Naive thymus-derived CD4-positive, alpha-beta T cell (primary cell): ENCODE measurements at regions not wholly inside any gene's neighbourhood (a gene's known extent, or its start where the extent isn't known, plus 50 kb on each side); places are given as distances from the start of the nearest gene placed in this dataset.

Source experiments
- ATAC-seq: fragments of 150-1000 bp; cut with Tn5 transposase; 2 replicates; pipeline ENCODE4 v1.10.0; 2021; ENCODE audit warnings: mild to moderate bottlenecking, moderate library complexity
- CTCF ChIA-PET: fragments of 350-600 bp; sonication (Branson Sonifier 250); formaldehyde crosslinking; loops from one replicate; lab custom pipeline; 2021; ENCODE audit warnings: antibody characterized with exemption; lab: Charles Lee
- POLR2A ChIA-PET: fragments of 350-600 bp; sonication (Branson Sonifier 250); formaldehyde crosslinking; loops from one replicate; lab custom pipeline; 2021; ENCODE audit warnings: antibody characterized with exemption, inconsistent platforms; lab: Charles Lee
- DNase-seq, 9 donors: peaks; one replicate each; pipeline versions ENCODE4 v3.0.0 to v3.0.0-alpha.2; 2020 to 2022; ENCODE audit warnings: mixed read lengths in 1 of 9
- H3K27ac ChIP-seq: one replicate; pipeline ENCODE4 v1.7.0; 2013; ENCODE audit warnings: mild to moderate bottlenecking, low read depth, low read length, moderate library complexity
- H3K27me3 ChIP-seq, 2 donors: one replicate each; pipeline ENCODE4 v1.7.0; 2013; ENCODE audit warnings: low read length in 2 of 2, mild to moderate bottlenecking in 2 of 2, moderate library complexity in 2 of 2; ENCODE audit not compliant: control insufficient read depth in 2 of 2, insufficient read depth in 2 of 2
- H3K36me3 ChIP-seq, 3 experiments: 1 replicate in 2 of 3; 2 replicates in 1 of 3; pipeline ENCODE4 v1.7.0; 2013; ENCODE audit warnings: low read length in 3 of 3, mild to moderate bottlenecking in 3 of 3, moderate library complexity in 1 of 3; ENCODE audit not compliant: insufficient read depth in 3 of 3, control insufficient read depth in 2 of 3
- H3K4me1 ChIP-seq, 2 donors: one replicate each; pipeline ENCODE4 v1.7.0; 2013; ENCODE audit warnings: low read length in 2 of 2, mild to moderate bottlenecking in 2 of 2, moderate library complexity in 1 of 2; ENCODE audit not compliant: control insufficient read depth in 2 of 2, insufficient read depth in 2 of 2
- H3K4me3 ChIP-seq: 2 replicates; pipeline ENCODE4 v1.7.0; 2013; ENCODE audit warnings: mild to moderate bottlenecking, low read length
- H3K9me3 ChIP-seq, 3 experiments: 1 replicate in 2 of 3; 2 replicates in 1 of 3; pipeline ENCODE4 v1.7.0; 2013; ENCODE audit warnings: low read length in 3 of 3; ENCODE audit not compliant: control insufficient read depth in 2 of 3
- H3K27ac Mint-ChIP-seq, 9 donors: one replicate each; pipeline ENCODE4 v1.8.0; 2020 to 2022; ENCODE audit warnings: mixed read lengths in 9 of 9, mild to moderate bottlenecking in 8 of 9, moderate library complexity in 5 of 9, inconsistent platforms in 2 of 9
- H3K27me3 Mint-ChIP-seq, 5 donors: one replicate each; pipeline ENCODE4 v1.8.0; 2021 to 2022; ENCODE audit warnings: mixed read lengths in 5 of 5, mild to moderate bottlenecking in 1 of 5
- H3K36me3 Mint-ChIP-seq, 5 donors: one replicate each; pipeline ENCODE4 v1.8.0; 2020 to 2022; ENCODE audit warnings: mixed read lengths in 5 of 5, mild to moderate bottlenecking in 3 of 5, inconsistent platforms in 1 of 5
- H3K4me1 Mint-ChIP-seq, 7 donors: one replicate each; pipeline ENCODE4 v1.8.0; 2020 to 2022; ENCODE audit warnings: mixed read lengths in 7 of 7, mild to moderate bottlenecking in 3 of 7, inconsistent platforms in 1 of 7
- H3K4me3 Mint-ChIP-seq, 10 donors: one replicate each; pipeline ENCODE4 v1.8.0; 2020 to 2022; ENCODE audit warnings: mild to moderate bottlenecking in 10 of 10, mixed read lengths in 10 of 10, moderate library complexity in 6 of 10, inconsistent platforms in 2 of 10
- H3K9me3 Mint-ChIP-seq, 11 donors: one replicate each; pipeline ENCODE4 v1.8.0; 2020 to 2022; ENCODE audit warnings: mixed read lengths in 11 of 11, mild to moderate bottlenecking in 4 of 11, inconsistent platforms in 1 of 11, moderate library complexity in 1 of 11
- intact Hi-C, 2 donors: fragments of 100-400 bp; cut with micrococcal nuclease; formaldehyde crosslinking; loops; one replicate each; pipeline ENCODE4 v1.15.1; 2023

GRCh38 chr20:46797206-46797605 lies 87.8 kb downstream of the SLC2A10 start:
- H3K9me3 ChIP-seq: no peaks in the 10 kb centered on the region
- H3K9me3 Mint-ChIP-seq: peaks cover 0 to 2% (median 0%) of the 10 kb centered on the region in 11 donors
- intact Hi-C loops: no loop called here
- H3K27me3 ChIP-seq: no peaks in the 10 kb centered on the region
- H3K4me3 ChIP-seq: no peak overlapping the region
- no peak overlapping the region for H3K27ac ChIP-seq
- H3K27me3 Mint-ChIP-seq: peaks cover 0 to 45% (median 16%) of the 10 kb centered on the region in 5 donors
- no peak overlapping the region for H3K4me3 Mint-ChIP-seq
- no peak overlapping the region for H3K27ac Mint-ChIP-seq
- H3K36me3 ChIP-seq: no peaks in the 10 kb centered on the region
- DNase-seq (no peak), ATAC-seq (no peak)
- no peaks in the 10 kb centered on the region for H3K4me1 Mint-ChIP-seq
- POLR2A ChIA-PET: no interaction called here
- CTCF ChIA-PET: no interaction called here
- H3K4me1 ChIP-seq: no peaks in the 10 kb centered on the region
- no peaks in the 10 kb centered on the region for H3K36me3 Mint-ChIP-seq

DNA sequence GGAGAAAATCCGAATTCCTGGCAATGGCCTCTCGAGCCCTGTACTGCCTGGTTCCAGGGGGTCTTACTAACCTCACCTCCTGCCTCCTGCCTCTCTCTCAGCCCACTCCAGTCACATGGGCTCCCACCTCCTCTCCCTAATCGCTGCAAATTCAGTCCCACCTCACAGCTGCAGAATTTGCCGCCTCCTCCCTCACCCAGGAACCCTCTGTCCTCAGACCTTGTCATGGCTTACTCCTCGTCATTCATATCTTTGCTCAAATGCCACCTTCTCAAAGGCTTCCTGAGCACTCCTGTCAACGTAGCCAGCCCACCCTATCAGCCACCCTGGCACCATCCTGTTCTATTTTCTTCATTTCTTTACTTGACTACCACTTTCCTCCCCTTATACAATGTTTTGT lies 89.0 kb downstream of the SLC2A10 start:
- H3K27ac Mint-ChIP-seq: no peak overlapping the region
- Histone ChIP-seq H3K4me1 (no peaks in the 10 kb centered on the region), H3K27me3 (no peaks in the 10 kb centered on the region), H3K9me3 (no peaks in the 10 kb centered on the region), H3K36me3 (no peaks in the 10 kb centered on the region), H3K4me3 (no peak overlapping the region), H3K27ac (no peak overlapping the region)
- ATAC-seq (no peak), DNase-seq (no peak)
- H3K4me1 Mint-ChIP-seq: no peaks in the 10 kb centered on the region
- POLR2A ChIA-PET: no interaction called here
- peaks cover 0 to 2% (median 0%) of the 10 kb centered on the region in 11 donors for H3K9me3 Mint-ChIP-seq
- CTCF ChIA-PET: no interaction called here
- H3K4me3 Mint-ChIP-seq: no peak overlapping the region
- intact Hi-C loops: no loop called here
- no peaks in the 10 kb centered on the region for H3K36me3 Mint-ChIP-seq
- peaks cover 5 to 48% (median 18%) of the 10 kb centered on the region in 5 donors for H3K27me3 Mint-ChIP-seq

DNA sequence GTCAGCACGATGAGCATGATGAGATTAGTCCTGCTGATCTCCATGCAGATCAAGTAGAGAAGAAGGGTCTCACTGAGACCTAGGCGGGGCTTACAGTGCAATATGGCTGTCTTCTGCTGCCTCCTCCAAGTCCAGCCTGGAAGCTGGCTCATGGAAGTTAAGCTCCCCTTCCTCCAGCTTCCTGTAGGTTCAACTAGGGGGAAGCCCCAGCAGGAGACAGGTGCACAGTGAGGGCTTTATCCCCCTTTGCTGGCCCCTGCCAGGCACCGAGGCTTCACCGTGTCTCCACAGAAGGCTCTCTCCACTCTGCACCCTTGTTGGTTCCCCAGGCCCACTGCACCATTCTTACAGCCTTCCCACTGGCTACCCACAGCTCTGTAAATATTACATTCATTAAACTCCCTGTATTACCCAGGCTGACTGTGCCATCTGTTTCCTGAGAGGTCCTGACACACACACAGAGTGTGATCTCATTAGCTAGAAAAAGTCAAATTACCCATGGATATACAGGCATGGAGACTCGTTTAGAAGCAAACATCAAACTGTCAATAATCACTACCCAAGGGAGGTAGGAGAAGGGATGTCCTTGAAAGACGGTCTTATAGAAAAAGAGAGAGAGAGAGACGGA lies 90.4 kb downstream of the SLC2A10 start:
- Histone ChIP-seq H3K27ac (no peak overlapping the region), H3K4me1 (no peaks in the 10 kb centered on the region), H3K4me3 (no peak overlapping the region), H3K36me3 (no peaks in the 10 kb centered on the region), H3K27me3 (no peaks in the 10 kb centered on the region), H3K9me3 (no peaks in the 10 kb centered on the region)
- Mint-ChIP-seq H3K36me3 (no peaks in the 10 kb centered on the region), H3K4me1 (no peaks in the 10 kb centered on the region), H3K27ac (no peak overlapping the region), H3K9me3 (peaks cover 0 to 2% (median 0%) of the 10 kb centered on the region in 11 donors), H3K27me3 (peaks cover 10 to 57% (median 23%) of the 10 kb centered on the region in 5 donors), H3K4me3 (no peak overlapping the region)
- POLR2A ChIA-PET: no interaction called here
- intact Hi-C loops: no loop called here
- no peak for DNase-seq
- CTCF ChIA-PET: no interaction called here
- no peak for ATAC-seq

GRCh38 chr20:46800409-46800804 lies 91.0 kb downstream of the SLC2A10 start:
- Histone ChIP-seq H3K27me3 (no peaks in the 10 kb centered on the region), H3K27ac (no peak overlapping the region), H3K36me3 (no peaks in the 10 kb centered on the region), H3K4me3 (no peak overlapping the region), H3K4me1 (no peaks in the 10 kb centered on the region), H3K9me3 (no peaks in the 10 kb centered on the region)
- CTCF ChIA-PET: no interaction called here
- peaks cover 0 to 2% (median 0%) of the 10 kb centered on the region in 11 donors for H3K9me3 Mint-ChIP-seq
- POLR2A ChIA-PET: no interaction called here
- intact Hi-C loops: no loop called here
- peaks cover 10 to 57% (median 23%) of the 10 kb centered on the region in 5 donors for H3K27me3 Mint-ChIP-seq
- H3K36me3 Mint-ChIP-seq: no peaks in the 10 kb centered on the region
- no peak overlapping the region for H3K27ac Mint-ChIP-seq
- DNase-seq (no peak), ATAC-seq (no peak)
- no peak overlapping the region for H3K4me3 Mint-ChIP-seq
- no peaks in the 10 kb centered on the region for H3K4me1 Mint-ChIP-seq

DNA sequence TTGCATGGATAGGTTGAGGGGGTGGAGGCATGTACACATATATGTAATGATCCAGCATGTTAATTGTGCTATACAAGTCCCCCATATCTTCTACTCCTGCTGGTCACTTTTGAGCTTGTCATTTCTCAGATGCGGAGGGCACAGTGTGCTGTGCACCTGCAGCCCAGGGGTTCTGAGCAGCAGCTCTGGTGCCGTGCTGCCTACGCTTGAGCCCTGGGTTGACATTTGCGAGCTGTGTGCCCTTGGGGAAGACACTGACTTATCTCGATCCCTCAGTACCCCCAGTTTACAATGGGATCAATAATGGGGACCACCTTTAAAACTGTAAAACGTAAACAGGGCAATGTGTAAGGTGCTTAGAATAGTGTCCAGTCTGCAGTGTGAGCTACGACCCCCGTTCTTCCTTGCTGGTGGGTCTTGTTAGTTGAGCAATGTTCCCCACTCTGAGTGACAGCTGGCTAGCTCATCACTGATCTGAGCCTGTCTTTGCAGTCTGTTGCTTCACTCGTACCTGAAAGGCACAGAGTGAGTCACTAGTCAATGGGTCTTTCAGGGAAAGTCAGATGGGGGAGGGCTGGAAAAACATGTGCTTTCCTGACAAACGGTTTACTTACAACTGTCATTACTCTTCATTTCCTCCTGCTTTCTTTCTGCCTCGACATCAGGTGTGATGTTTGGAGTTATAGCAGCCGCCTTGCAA lies 91.7 kb downstream of the SLC2A10 start:
- no peaks in the 10 kb centered on the region for H3K36me3 Mint-ChIP-seq
- intact Hi-C loops: no loop called here
- no peak overlapping the region for H3K27ac Mint-ChIP-seq
- Histone ChIP-seq H3K9me3 (no peaks in the 10 kb centered on the region), H3K4me1 (no peaks in the 10 kb centered on the region), H3K27ac (no peak overlapping the region), H3K4me3 (no peak overlapping the region), H3K36me3 (no peaks in the 10 kb centered on the region), H3K27me3 (no peaks in the 10 kb centered on the region)
- H3K27me3 Mint-ChIP-seq: peaks cover 10 to 57% (median 23%) of the 10 kb centered on the region in 5 donors
- ATAC-seq (no peak), DNase-seq (no peak)
- no peak overlapping the region for H3K4me3 Mint-ChIP-seq
- peaks cover 0 to 2% (median 0%) of the 10 kb centered on the region in 11 donors for H3K9me3 Mint-ChIP-seq
- POLR2A ChIA-PET: no interaction called here
- CTCF ChIA-PET: no interaction called here
- H3K4me1 Mint-ChIP-seq: no peaks in the 10 kb centered on the region

- ATAC-seq (no peak), DNase-seq (no peak)
- no peaks in the 10 kb centered on the region for H3K27me3 ChIP-seq
- no peaks in the 10 kb centered on the region for H3K4me1 ChIP-seq
- intact Hi-C loops: no loop called here
- Mint-ChIP-seq H3K27me3 (peaks cover 14 to 50% (median 23%) of the 10 kb centered on the region in 5 donors), H3K4me1 (no peaks in the 10 kb centered on the region), H3K9me3 (peaks cover 0 to 2% (median 0%) of the 10 kb centered on the region in 11 donors), H3K36me3 (no peaks in the 10 kb centered on the region), H3K4me3 (no peak overlapping the region), H3K27ac (no peak overlapping the region)
- no peaks in the 10 kb centered on the region for H3K36me3 ChIP-seq
- ChIA-PET POLR2A (no interaction called here), CTCF (no interaction called here)
- no peak overlapping the region for H3K4me3 ChIP-seq
- no peaks in the 10 kb centered on the region for H3K9me3 ChIP-seq
- H3K27ac ChIP-seq: no peak overlapping the region
Observed at GRCh38 chr20:46802722-46803121, 91.9 kb upstream of the EYA2 start.
